Neural progenitor cell (in vitro differentiated cells): ENCODE measurements at regions not wholly inside any gene's neighbourhood (a gene's known extent, or its start where the extent isn't known, plus 50 kb on each side); places are given as distances from the start of the nearest gene placed in this dataset.

Experiments
- DNase-seq: peaks from one replicate; pipeline ENCODE4 v3.0.0-alpha.2; 2016; ENCODE audit warnings: low spot score
- H2AFZ ChIP-seq: fragments of 200-600 bp; sonication (generic); replicated peaks from 2 replicates; pipeline ENCODE4 v1.6.1; 2016; ENCODE audit warnings: antibody characterized with exemption
- H3F3A ChIP-seq: fragments of 200-600 bp; sonication (generic); 2 replicates; pipeline ENCODE4 v1.6.1; 2016; ENCODE audit warnings: antibody characterized with exemption, low read depth
- H3K27ac ChIP-seq: fragments of 200-600 bp; sonication (generic); 2 replicates; pipeline ENCODE4 v1.5.1; 2016; ENCODE audit warnings: mild to moderate bottlenecking
- H3K27me3 ChIP-seq: fragments of 200-600 bp; sonication (generic); 2 replicates; pipeline ENCODE4 v1.6.1; 2016; ENCODE audit warnings: mild to moderate bottlenecking, moderate library complexity
- H3K36me3 ChIP-seq: fragments of 200-600 bp; sonication (generic); 2 replicates; pipeline ENCODE4 v1.5.1; 2016
- H3K4me1 ChIP-seq: fragments of 200-600 bp; sonication (generic); 2 replicates; pipeline ENCODE4 v1.6.1; 2016; ENCODE audit warnings: mixed run types
- H3K4me2 ChIP-seq: fragments of 200-600 bp; sonication (generic); 2 replicates; pipeline ENCODE4 v1.6.1; 2016
- H3K4me3 ChIP-seq: fragments of 200-600 bp; sonication (generic); 2 replicates; pipeline ENCODE4 v1.5.1; 2016
- H3K79me2 ChIP-seq: fragments of 200-600 bp; sonication (generic); 2 replicates; pipeline ENCODE4 v1.6.1; 2016; ENCODE audit warnings: low read depth
- H3K9ac ChIP-seq: fragments of 200-600 bp; sonication (generic); 2 replicates; pipeline ENCODE4 v1.6.1; 2016
- H3K9me3 ChIP-seq: fragments of 200-600 bp; sonication (generic); 2 replicates; pipeline ENCODE4 v1.5.1; 2016; ENCODE audit warnings: low read depth
- H4K20me1 ChIP-seq: fragments of 200-600 bp; sonication (generic); 2 replicates; pipeline ENCODE4 v1.6.1; 2016; ENCODE audit warnings: low read depth
- H3K27ac Mint-ChIP-seq: 3 replicates; pipeline ENCODE4 v1.8.0; 2021; ENCODE audit warnings: mixed read lengths
- H3K27me3 Mint-ChIP-seq: 2 replicates; pipeline ENCODE4 v1.8.0; 2022; ENCODE audit warnings: low read depth, mild to moderate bottlenecking, inconsistent platforms, moderate library complexity, mixed read lengths; ENCODE audit not compliant: insufficient read depth
- H3K36me3 Mint-ChIP-seq: 3 replicates; pipeline ENCODE4 v1.8.0; 2021; ENCODE audit warnings: mixed read lengths
- H3K4me1 Mint-ChIP-seq: 3 replicates; pipeline ENCODE4 v1.8.0; 2021; ENCODE audit warnings: mixed read lengths
- H3K4me3 Mint-ChIP-seq: 3 replicates; pipeline ENCODE4 v1.8.0; 2021; ENCODE audit warnings: mild to moderate bottlenecking, moderate library complexity, mixed read lengths
- H3K9me3 Mint-ChIP-seq: 3 replicates; pipeline ENCODE4 v1.8.0; 2020; ENCODE audit warnings: mixed read lengths
- CTCF ChIP-seq: fragments of 200-600 bp; sonication (generic); IDR thresholded peaks from 2 replicates; pipeline ENCODE4 v1.5.1; 2017; ENCODE audit warnings: antibody characterized with exemption, mild to moderate bottlenecking
- EZH2 ChIP-seq: fragments of 200-600 bp; sonication (generic); IDR thresholded peaks from 2 replicates; pipeline ENCODE4 v1.6.1; 2017; ENCODE audit warnings: antibody characterized with exemption, mild to moderate bottlenecking, moderate library complexity
- EZH2phosphoT487 ChIP-seq: fragments of 200-600 bp; sonication (generic); IDR thresholded peaks from 2 replicates; pipeline ENCODE4 v1.6.1; 2017; ENCODE audit warnings: antibody characterized with exemption

DNA sequence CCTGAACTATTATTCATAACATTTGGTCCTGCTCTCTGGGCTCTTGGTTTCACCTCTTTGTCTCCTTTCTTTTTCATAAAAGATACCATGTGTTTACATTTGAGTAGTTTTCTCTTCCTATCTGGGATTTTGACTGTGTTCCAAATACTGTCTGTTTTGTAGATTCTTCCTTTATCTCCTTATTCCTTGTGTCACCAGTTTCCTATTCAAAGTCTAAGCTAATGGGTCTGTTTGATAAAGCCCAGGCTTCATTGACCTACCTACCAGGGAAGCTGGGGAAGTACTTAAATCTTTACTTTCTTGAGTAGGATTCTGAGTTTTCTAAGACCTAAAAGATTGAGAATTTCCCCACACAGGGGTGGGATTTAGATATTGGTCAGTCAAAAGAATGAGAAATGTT, 409.5 kb downstream of the RAPGEF2 start:
- H3K4me1 Mint-ChIP-seq, result no peaks in the 10 kb centered on the region
- no peak overlapping the region for H3K4me3 Mint-ChIP-seq
- Histone ChIP-seq H3K9ac (no peak overlapping the region), H3K36me3 (no peaks in the 10 kb centered on the region), H3K27ac (no peak overlapping the region), H3K27me3 (no peaks in the 10 kb centered on the region), H3K9me3 (no peaks in the 10 kb centered on the region), H3K4me2 (no peak overlapping the region), H3F3A (no peaks in the 10 kb centered on the region), H3K4me3 (no peak overlapping the region), H3K79me2 (no peaks in the 10 kb centered on the region), H2AFZ (no peak overlapping the region), H3K4me1 (no peaks in the 10 kb centered on the region), H4K20me1 (no peaks in the 10 kb centered on the region)
- no peak for TF ChIP-seq CTCF
- no peak for TF ChIP-seq EZH2phosphoT487
- TF ChIP-seq EZH2, result no peak
- H3K27me3 Mint-ChIP-seq, result peaks cover 13% of the 10 kb centered on the region
- H3K9me3 Mint-ChIP-seq, result peaks cover 3% of the 10 kb centered on the region
- DNase-seq, result no peak
- no peaks in the 10 kb centered on the region for H3K36me3 Mint-ChIP-seq
- H3K27ac Mint-ChIP-seq, result no peak overlapping the region

DNA sequence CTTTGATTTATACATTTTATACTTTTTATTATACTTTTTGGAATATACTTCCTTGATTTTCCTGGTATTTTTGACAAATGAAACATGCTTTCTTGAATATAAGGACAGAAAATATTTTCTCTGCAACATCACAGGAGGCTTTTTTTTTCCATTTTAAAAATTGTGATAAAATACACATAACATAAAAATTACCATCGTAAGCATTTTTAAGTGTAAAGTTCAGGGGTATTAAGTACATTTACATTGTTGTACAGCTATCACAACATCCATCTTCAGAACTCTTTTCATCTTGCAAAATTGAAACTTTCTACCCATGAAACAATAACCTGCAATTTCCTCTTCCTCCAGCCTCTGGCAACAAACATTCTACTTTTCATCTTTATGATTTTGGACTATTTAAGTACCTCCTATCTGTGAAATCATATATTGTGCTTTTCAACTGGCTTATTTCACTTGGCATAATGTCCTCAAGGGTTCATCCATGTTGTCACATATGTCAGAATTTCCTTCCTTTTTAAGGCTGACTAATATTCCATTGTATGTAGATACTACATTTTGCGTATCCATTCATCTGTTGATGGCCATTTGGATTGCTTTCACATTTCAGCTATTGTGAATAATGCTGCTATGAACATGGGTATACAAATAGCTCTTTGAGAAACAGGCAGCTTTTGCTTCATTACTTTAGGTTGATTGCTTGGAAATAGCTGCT, 412.6 kb downstream of the RAPGEF2 start:
- no peak overlapping the region for H2AFZ ChIP-seq
- Mint-ChIP-seq H3K27me3 (peaks cover 9% of the 10 kb centered on the region), H3K4me1 (no peaks in the 10 kb centered on the region), H3K4me3 (no peak overlapping the region), H3K9me3 (peaks cover 3% of the 10 kb centered on the region), H3K36me3 (no peaks in the 10 kb centered on the region), H3K27ac (no peak overlapping the region)
- no peaks in the 10 kb centered on the region for H3K4me1 ChIP-seq
- no peaks in the 10 kb centered on the region for H3F3A ChIP-seq
- TF ChIP-seq EZH2 (no peak), EZH2phosphoT487 (no peak), CTCF (no peak)
- H3K36me3 ChIP-seq, result no peaks in the 10 kb centered on the region
- H3K27ac ChIP-seq, result no peak overlapping the region
- no peaks in the 10 kb centered on the region for H3K27me3 ChIP-seq
- H3K9ac ChIP-seq, result no peak overlapping the region
- no peaks in the 10 kb centered on the region for H4K20me1 ChIP-seq
- no peaks in the 10 kb centered on the region for H3K9me3 ChIP-seq
- H3K4me2 ChIP-seq, result no peak overlapping the region
- H3K79me2 ChIP-seq, result no peaks in the 10 kb centered on the region
- DNase-seq, result no peak
- no peak overlapping the region for H3K4me3 ChIP-seq

GRCh38 chr4:159516556-159517140, 413.8 kb downstream of the RAPGEF2 start:
- no peak overlapping the region for H2AFZ ChIP-seq
- H3K4me3 ChIP-seq, result no peak overlapping the region
- H3K9me3 ChIP-seq, result no peaks in the 10 kb centered on the region
- H3F3A ChIP-seq, result no peaks in the 10 kb centered on the region
- H3K4me1 ChIP-seq, result no peaks in the 10 kb centered on the region
- no peaks in the 10 kb centered on the region for H3K36me3 Mint-ChIP-seq
- no peak overlapping the region for H3K9ac ChIP-seq
- no peaks in the 10 kb centered on the region for H3K79me2 ChIP-seq
- no peak overlapping the region for H3K4me2 ChIP-seq
- no peak overlapping the region for H3K27ac Mint-ChIP-seq
- H3K4me1 Mint-ChIP-seq, result no peaks in the 10 kb centered on the region
- no peaks in the 10 kb centered on the region for H3K36me3 ChIP-seq
- TF ChIP-seq EZH2 (no peak), CTCF (no peak), EZH2phosphoT487 (no peak)
- peaks cover 8% of the 10 kb centered on the region for H3K27me3 Mint-ChIP-seq
- no peak overlapping the region for H3K4me3 Mint-ChIP-seq
- H3K9me3 Mint-ChIP-seq, result peaks cover 3% of the 10 kb centered on the region
- no peaks in the 10 kb centered on the region for H4K20me1 ChIP-seq
- no peak overlapping the region for H3K27ac ChIP-seq
- DNase-seq, result no peak
- no peaks in the 10 kb centered on the region for H3K27me3 ChIP-seq
